Body of pancreas (tissue), 4 donors: ENCODE measurements at regions not wholly inside any gene's neighbourhood (a gene's known extent, or its start where the extent isn't known, plus 50 kb on each side); places are given as distances from the start of the nearest gene placed in this dataset.

Experiments used
- ATAC-seq: fragments of 150-250 bp; one replicate; pipeline ENCODE4 v1.9.1; 2016
- DNase-seq, 4 donors: peaks; one replicate each; pipeline ENCODE4 v3.0.0-alpha.2; 2019
- H3K27ac ChIP-seq, 4 donors: fragments of 200-600 bp; sonication (generic); 1 replicate in 3 of 4; 2 replicates in 1 of 4; pipeline versions ENCODE4 v1.5.1 to v1.6.1; 2016 to 2019; ENCODE audit warnings: mild to moderate bottlenecking in 1 of 4, mixed read lengths in 1 of 4, moderate library complexity in 1 of 4
- H3K27me3 ChIP-seq, 2 donors: fragments of 200-600 bp; sonication (generic); one replicate each; pipeline ENCODE4 v1.6.0; 2016; ENCODE audit warnings: mild to moderate bottlenecking in 1 of 2
- H3K36me3 ChIP-seq, 2 donors: fragments of 200-600 bp; sonication (generic); replicated peaks in 1 of 2; 2 replicates each; pipeline ENCODE4 v1.5.1; 2016; ENCODE audit warnings: low read depth in 2 of 2; ENCODE audit not compliant: insufficient read depth in 1 of 2
- H3K4me1 ChIP-seq: fragments of 200-600 bp; sonication (generic); one replicate; pipeline ENCODE4 v1.6.0; 2016
- H3K4me3 ChIP-seq, 2 donors: fragments of 200-600 bp; sonication (generic); 1 replicate in 1 of 2; 2 replicates in 1 of 2; pipeline ENCODE4 v1.5.1; 2016 to 2019
- H3K9me3 ChIP-seq, 3 donors: fragments of 200-600 bp; sonication (generic); 1 replicate in 2 of 3; 2 replicates in 1 of 3; pipeline ENCODE4 v1.5.1; 2016
- CTCF ChIP-seq, 7 experiments: fragments of 450-650 bp in 4 of 7; fragments of 200-600 bp in 3 of 7; sonication (generic) in 3 of 7; IDR thresholded peaks; one replicate each; pipeline ENCODE4 v1.5.1; 2016 to 2019; ENCODE audit warnings: antibody characterized with exemption in 7 of 7
- POLR2A ChIP-seq, 3 donors: fragments of 450-650 bp; IDR thresholded peaks; one replicate each; pipeline ENCODE4 v1.6.1; 2016; ENCODE audit warnings: antibody characterized with exemption in 3 of 3, mild to moderate bottlenecking in 2 of 3
- WGBS, 2 donors: methylation state at CpG; one replicate each; pipeline ENCODE4 v1.1.5; 2017; 5-methylcytosine and 5-hydroxymethylcytosine counted together
- intact Hi-C: fragments of 100-400 bp; cut with DNase I; formaldehyde crosslinking; loops from one replicate; pipeline ENCODE4 v1.15.1; 2023

DNA sequence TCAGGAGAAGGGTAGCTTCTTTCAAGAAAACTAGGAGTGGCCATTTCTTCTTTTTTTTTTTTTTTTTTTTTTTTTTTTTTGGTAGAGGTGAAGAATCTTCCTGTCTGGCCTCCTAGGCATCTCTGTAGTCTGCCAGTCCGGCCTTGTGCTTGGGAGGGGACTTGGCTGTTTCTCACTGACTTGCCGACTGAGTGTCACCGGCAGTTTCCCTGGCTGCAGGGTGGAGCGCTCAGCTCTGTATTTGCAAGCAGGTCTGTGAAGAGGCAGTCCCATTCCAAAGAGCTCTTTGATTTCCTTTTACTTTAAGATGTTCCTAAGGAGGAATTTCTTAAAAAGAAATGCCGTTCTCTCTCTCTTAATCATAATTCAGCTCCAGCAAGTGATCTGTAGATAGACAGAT is 212.6 kb downstream of the ADRA2A start:
- intact Hi-C loops = no loop called here
- 62 to 74% methylated on average over 5 of the region's 5 CpGs for WGBS, 2 donors
- DNase-seq = no peak
- no peak for TF ChIP-seq POLR2A (IDR thresholded peaks at IDR 0.05)
- no peaks in the 10 kb centered on the region for H3K4me1 ChIP-seq
- no peaks in the 10 kb centered on the region for H3K27me3 ChIP-seq
- H3K27ac ChIP-seq = no peak overlapping the region
- H3K9me3 ChIP-seq = no peaks in the 10 kb centered on the region
- no peak overlapping the region for H3K4me3 ChIP-seq
- H3K36me3 ChIP-seq = no peaks in the 10 kb centered on the region
- ATAC-seq = no peak

GRCh38 chr10:111290649-111291048 is 213.8 kb downstream of the ADRA2A start:
- Histone ChIP-seq H3K27me3 (no peaks in the 10 kb centered on the region), H3K27ac (no peak overlapping the region), H3K36me3 (no peaks in the 10 kb centered on the region), H3K4me3 (no peak overlapping the region), H3K9me3 (no peaks in the 10 kb centered on the region), H3K4me1 (no peaks in the 10 kb centered on the region)
- ATAC-seq (no peak), DNase-seq (no peak)
- TF ChIP-seq CTCF (IDR thresholded peaks at IDR 0.05) (no peak), POLR2A (IDR thresholded peaks at IDR 0.05) (no peak)
- WGBS, 2 donors = 84 to 88% methylated on average over 3 of the region's 3 CpGs
- intact Hi-C loops = no loop called here

GRCh38 chr10:111295788-111296187 is 219.0 kb downstream of the ADRA2A start:
- H3K36me3 ChIP-seq = no peaks in the 10 kb centered on the region

GRCh38 chr10:111297351-111297848 is 220.6 kb downstream of the ADRA2A start:
- H3K36me3 ChIP-seq = no peaks in the 10 kb centered on the region
- H3K27ac ChIP-seq = no peak overlapping the region
- intact Hi-C loops = no loop called here
- no peak for ATAC-seq
- 91 to 92% methylated on average over 6 of the region's 6 CpGs for WGBS, 2 donors
- H3K4me1 ChIP-seq = no peaks in the 10 kb centered on the region
- no peaks in the 10 kb centered on the region for H3K27me3 ChIP-seq
- no peaks in the 10 kb centered on the region for H3K9me3 ChIP-seq
- DNase-seq = peak in 1 of 4 donors; percentile 4
- TF ChIP-seq CTCF (IDR thresholded peaks at IDR 0.05) = no peak
- TF ChIP-seq POLR2A (IDR thresholded peaks at IDR 0.05) = no peak
- H3K4me3 ChIP-seq = no peak overlapping the region

More at GRCh38 chr10:111295788-111296187, 219.0 kb downstream of the ADRA2A start:
- no peaks in the 10 kb centered on the region for H3K9me3 ChIP-seq
- no peaks in the 10 kb centered on the region for H3K4me1 ChIP-seq
- no peak overlapping the region for H3K4me3 ChIP-seq
- TF ChIP-seq CTCF (IDR thresholded peaks at IDR 0.05) (no peak), POLR2A (IDR thresholded peaks at IDR 0.05) (no peak)
- no peak overlapping the region for H3K27ac ChIP-seq
- WGBS, 2 donors = 75% methylated on average over 1 of the region's 1 CpG; no CpG with 5 or more reads in 1 of the 2 donors
- ATAC-seq (no peak), DNase-seq (no peak)
- H3K27me3 ChIP-seq = no peaks in the 10 kb centered on the region
- intact Hi-C loops = no loop called here

DNA sequence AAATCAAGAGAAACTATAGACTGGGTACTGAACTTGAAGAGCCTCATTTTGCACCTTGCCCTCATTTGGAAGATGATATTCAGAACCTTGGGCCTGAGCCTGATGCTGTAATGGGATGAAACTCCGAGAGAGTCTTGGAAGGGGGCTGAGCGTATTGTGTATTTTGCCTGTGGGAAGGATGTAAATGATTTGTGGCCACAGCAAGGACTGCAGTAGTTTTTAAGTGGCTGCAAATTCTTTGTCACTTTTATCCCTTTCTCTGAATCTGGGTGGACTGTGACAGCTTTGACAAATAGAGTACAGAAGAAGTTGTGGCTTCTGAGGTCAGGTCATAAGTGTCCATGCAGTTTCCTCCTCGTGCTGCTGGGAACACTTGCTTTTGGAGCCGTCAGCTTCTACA is 221.2 kb downstream of the ADRA2A start:
- ATAC-seq (no peak), DNase-seq (no peak)
- no peaks in the 10 kb centered on the region for H3K36me3 ChIP-seq
- H3K4me1 ChIP-seq = no peaks in the 10 kb centered on the region
- H3K27me3 ChIP-seq = no peaks in the 10 kb centered on the region
- no peak for TF ChIP-seq POLR2A (IDR thresholded peaks at IDR 0.05)
- no peak for TF ChIP-seq CTCF (IDR thresholded peaks at IDR 0.05)
- 44 to 55% methylated on average over 4 of the region's 4 CpGs for WGBS, 2 donors
- no peak overlapping the region for H3K4me3 ChIP-seq
- intact Hi-C loops = no loop called here
- no peak overlapping the region for H3K27ac ChIP-seq
- H3K9me3 ChIP-seq = no peaks in the 10 kb centered on the region
